Myocyte (in vitro differentiated cells): ENCODE measurements at regions not wholly inside any gene's neighbourhood (a gene's known extent, or its start where the extent isn't known, plus 50 kb on each side); places are given as distances from the start of the nearest gene placed in this dataset.
A peak's percentile ranks its signal among the peaks of the same experiment; 100 is the strongest.

Source experiments
- DNase-seq: peaks from one replicate; pipeline ENCODE4 v3.0.0-alpha.2; 2012; ENCODE audit warnings: low read depth

DNA sequence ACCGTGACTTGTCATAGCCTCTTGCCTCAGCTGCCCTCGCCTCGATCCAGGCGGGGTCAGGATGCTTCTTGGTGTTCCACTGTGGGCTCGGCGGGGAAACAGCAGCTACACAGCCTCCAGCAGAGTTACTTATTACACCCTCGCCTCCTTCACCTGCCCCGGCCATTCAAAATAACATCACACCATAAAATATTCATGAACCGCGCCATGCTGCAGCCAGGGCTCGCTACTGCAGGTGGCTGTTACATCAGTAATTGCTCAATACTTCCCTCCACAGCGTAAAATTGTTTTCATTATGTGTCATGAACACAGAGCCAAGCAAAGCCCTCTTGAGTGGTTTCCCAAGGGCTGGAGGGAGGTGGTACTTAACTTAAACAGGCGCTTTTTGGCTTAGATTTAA lies 241.5 kb upstream of the SP8 start:
- no peak for DNase-seq

- no peak for DNase-seq
Observed at GRCh38 chr7:21028599-21028998, 241.9 kb upstream of the SP8 start.

DNA sequence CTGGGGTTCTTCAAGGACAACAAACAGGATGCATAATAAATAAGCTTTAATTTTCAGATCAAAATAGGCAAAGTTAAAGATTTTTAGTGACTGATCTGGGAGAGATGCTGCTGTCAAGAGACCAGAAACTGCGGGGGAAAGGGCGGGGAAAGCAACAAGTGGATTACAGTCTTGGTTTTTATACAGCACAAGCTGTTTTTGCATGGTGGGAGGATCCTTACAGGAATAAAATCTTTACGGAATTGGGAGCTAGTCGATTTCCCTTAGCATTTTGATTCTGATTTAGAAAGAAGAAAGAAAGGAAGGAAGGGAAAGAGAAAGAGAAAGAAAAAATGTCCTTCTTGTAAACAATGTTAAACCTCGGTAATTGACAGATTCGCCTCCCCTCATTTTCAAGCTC lies 242.3 kb upstream of the SP8 start:
- DNase-seq: no peak

DNA sequence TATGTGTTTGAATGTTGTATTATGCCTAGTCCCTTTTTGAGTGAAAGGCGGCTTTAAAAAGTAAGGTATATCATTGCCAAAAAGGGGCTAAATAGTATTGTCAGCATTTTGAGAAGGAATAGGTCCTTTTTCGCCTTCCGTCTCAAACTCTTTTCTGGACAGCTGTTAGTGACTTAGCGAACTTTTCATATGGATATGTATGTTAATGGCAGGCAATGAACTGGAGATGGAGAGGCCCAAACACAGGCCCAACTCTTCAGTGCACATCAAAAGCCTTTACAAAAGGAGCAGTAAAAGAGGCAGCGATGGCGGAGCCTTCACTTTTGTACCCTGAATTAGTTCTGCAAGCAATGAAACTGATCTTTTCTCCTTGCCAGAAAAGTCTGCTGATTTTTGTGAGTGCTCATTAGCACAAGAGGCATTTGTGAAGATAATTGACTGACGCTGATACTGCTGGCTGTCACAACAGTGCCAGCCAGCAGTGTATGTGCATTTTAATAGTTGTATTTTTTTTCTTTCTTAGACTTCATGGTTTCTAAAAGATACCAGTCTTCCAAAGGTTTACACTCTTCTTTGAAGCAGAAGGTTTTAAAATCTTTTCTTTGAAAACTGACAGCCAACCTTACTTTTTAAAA lies 243.7 kb upstream of the SP8 start:
- DNase-seq: no peak

DNA sequence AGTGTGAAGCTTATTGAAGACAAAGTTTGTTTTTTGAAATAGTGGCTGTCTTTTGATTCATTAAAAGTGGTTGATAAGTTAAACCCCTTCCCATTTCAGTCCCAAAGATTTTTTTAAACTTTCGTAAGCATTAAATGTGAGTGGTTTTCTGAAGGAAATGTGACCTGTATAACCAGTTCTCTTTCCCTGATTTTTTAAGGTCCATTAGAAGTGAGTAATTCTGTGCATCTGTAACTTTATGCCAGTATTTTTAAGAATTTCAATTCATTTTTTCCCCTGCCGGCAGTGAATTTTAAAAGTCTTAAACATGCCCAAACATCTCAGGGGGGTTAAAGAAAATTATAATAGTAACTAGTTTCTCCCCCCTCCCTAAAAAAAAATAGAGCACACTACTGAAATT lies 254.6 kb upstream of the SP8 start:
- DNase-seq: no peak

DNA sequence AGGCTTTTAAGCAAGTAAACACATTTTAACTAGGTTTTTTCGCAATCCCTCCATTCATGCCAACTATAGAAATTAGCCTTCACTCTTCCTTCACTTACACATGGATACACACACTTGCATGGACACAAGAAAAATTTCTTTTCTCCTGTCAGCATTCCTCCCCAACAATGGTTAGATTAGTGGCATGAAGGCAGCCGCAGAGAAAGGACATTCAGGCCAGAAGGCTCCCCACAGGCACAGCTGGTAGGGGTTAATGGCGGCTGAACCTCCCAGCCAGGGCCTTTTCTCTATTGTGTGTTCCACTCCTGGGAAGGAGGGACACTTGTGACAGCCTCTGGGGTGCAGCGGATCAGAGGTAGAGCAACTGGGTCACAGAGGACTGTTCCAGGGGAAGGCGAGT lies 255.0 kb upstream of the SP8 start:
- peak; percentile 8 for DNase-seq

- DNase-seq: no peak
Observed at GRCh38 chr7:21044384-21044783, 257.7 kb upstream of the SP8 start.

GRCh38 chr7:21044913-21045568 lies 258.4 kb upstream of the SP8 start:
- DNase-seq: no peak

DNA sequence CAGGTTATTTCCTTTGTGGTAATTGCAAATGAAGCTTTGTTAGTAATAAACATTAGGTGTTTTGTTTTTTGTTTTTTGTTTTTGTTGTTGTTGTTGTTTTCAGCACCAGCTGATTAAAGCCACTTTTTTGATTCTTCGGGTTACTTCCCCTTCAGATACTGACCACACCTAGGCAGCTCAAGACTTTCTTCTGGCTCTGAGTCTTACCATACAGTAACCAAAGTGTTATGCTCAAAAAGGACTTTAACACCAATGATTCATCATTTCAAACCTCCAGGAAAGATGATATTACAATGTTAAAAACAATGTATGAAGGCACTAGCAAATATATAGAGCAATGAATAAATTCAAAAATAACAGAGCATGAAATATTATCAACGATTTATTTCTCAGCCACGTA lies 265.2 kb upstream of the SP8 start:
- no peak for DNase-seq

- no peak for DNase-seq
Observed at GRCh38 chr7:21054427-21055112, 267.9 kb upstream of the SP8 start.

GRCh38 chr7:21059069-21059468 lies 272.4 kb upstream of the SP8 start:
- DNase-seq: no peak

GRCh38 chr7:21063106-21063505 lies 276.4 kb upstream of the SP8 start:
- DNase-seq: no peak

DNA sequence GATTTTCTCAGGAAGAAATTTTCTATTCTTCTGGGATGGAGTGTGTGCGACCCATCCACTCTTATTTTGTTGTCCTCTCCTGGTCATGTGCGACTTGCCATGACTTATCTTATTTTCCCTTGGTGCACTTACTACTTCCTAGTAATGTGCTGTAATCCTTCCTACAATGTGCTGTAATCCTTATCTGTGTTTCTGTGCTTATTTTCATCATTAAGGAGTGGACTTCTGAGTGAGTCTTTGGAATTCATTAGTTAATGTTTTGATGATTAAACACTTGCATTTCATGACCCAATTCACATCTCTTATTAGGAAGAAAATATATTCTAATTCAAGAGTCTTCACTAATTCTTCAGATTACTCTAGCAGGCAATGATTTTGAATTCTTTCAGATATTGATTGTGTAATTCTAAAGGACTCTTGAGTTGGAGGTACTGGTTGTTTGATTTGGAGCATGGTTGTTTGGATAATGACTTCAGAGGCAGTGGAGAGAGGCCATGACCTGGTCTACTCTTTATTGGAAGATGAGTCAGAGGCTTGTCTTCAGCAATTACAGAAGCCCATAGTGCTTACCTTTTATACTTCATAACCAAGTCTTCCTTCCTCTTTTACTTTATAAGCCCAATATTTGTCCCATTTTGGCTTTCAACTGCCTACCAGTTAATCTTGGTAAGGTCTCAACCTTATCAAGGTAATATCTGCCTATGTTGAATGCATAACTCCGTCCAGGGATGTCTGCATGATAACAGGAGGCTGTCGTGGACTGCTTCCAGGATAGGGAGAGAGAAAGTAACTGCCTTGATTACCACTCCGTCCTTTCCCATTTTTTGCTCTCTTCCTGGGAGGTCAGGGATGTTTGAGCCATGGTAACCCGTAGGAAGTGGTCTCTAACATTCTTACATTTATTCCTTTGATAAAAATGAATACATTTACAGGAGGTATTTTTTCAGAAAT lies 278.3 kb upstream of the SP8 start:
- DNase-seq: no peak

- no peak for DNase-seq
Observed at GRCh38 chr7:21066221-21066620, 279.5 kb upstream of the SP8 start.

GRCh38 chr7:21067216-21067615 lies 280.5 kb upstream of the SP8 start:
- no peak for DNase-seq

DNA sequence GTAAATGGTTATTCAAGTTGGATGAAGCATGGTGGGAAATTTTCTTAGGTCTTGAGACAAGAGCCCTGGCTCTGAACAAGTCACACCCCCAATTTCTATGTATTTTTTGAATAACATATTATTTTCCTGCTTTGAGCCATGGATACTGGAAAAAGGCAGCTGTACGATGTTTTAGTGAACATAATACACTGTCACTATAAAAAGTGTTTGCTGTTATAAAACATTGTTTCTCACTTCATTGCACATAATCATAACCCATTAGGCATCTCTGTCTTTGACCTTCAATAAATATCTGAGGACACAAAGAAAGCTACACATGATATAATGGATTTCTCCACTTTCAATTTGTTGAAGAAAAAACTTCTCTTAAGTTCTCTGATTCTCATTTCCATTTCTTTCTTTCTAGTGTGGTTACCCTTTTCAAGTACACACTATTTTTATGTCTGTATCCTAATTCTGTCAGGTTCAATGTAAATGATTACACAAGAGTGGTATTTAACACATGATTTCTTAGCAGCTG lies 283.9 kb upstream of the SP8 start:
- no peak for DNase-seq

DNA sequence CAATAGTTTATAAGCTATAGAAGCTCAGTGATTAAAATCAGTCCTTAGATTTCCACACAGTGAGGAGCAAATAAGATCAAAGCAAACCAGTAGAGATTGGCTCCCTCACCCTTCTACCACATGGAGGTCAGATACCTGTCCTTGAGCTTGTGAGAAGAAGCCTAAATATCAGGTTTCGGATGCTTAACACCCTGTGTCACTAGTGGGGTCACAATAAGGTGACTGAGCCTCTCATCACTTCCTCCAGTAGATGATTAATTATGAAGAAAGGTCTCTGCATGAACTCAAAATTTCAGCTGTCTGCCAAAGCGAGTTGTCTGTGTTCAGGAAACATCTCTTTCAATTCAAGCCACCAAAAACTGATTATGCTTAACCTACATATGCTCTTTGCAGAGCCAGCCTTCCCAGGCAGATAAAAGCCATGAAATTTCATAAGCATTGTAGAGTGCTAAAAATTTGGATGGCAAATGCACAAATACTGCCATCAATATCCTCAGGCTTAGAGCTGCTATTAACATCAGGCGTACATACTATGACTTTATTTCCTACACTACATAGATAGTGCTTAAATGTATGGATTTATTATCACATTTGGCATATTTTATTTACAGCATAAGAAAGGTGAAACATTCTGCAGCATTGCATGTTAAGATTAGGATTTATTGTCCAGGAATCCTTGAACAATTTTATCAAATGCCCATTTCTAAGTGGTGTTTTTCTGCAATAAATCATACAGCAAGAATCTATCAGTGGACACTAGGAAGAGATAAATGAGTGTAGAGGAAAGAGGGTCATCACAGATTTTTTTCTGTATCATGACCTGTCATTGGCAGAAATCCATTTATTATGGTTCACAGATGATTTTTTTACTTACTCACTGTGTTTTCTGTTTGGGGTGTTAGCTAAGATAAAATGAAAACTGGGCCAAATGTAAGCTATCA lies 285.1 kb upstream of the SP8 start:
- DNase-seq: no peak

GRCh38 chr7:21076054-21076453 lies 289.4 kb upstream of the SP8 start:
- no peak for DNase-seq

- no peak for DNase-seq
Observed at GRCh38 chr7:21076574-21076973, 289.9 kb upstream of the SP8 start.

- no peak for DNase-seq
Observed at GRCh38 chr7:21077602-21078001, 290.9 kb upstream of the SP8 start.
